H1 (cell line): ENCODE measurements at regions not wholly inside any gene's neighbourhood (a gene's known extent, or its start where the extent isn't known, plus 50 kb on each side); places are given as distances from the start of the nearest gene placed in this dataset.

ENCODE experiments used
- CTCF ChIA-PET: fragments of 300-600 bp; sonication (Branson Sonifier 250); formaldehyde crosslinking; loops from one replicate; lab custom pipeline; 2021; ENCODE audit not compliant: partially characterized antibody; lab: Charles Lee
- POLR2A ChIA-PET: fragments of 300-600 bp; sonication (Branson Sonifier 250); formaldehyde crosslinking; loops from one replicate; lab custom pipeline; 2021; ENCODE audit warnings: inconsistent platforms; ENCODE audit not compliant: partially characterized antibody; lab: Charles Lee
- DNase-seq, 2 experiments: peaks; one replicate each; pipeline versions ENCODE4 v3.0.0 to v3.0.0-alpha.2; 2010 to 2022; ENCODE audit warnings: low spot score in 2 of 2, low read depth in 1 of 2, mixed read lengths in 1 of 2
- FAIRE-seq: peaks from 2 replicates; lab custom pipeline; 2011; peaks lifted over from hg19 to GRCh38; lab: Jason Lieb, UNC
- H2AFZ ChIP-seq: 2 replicates; pipeline ENCODE4 v1.8.1; 2012; ENCODE audit warnings: low read length, inconsistent platforms
- H2AK5ac ChIP-seq: 2 replicates; pipeline ENCODE4 v1.6.1; 2013; ENCODE audit warnings: low read depth, low read length
- H2BK120ac ChIP-seq: replicated peaks from 2 replicates; pipeline ENCODE3; 2013; ENCODE audit warnings: low read depth, low read length, inconsistent platforms
- H2BK12ac ChIP-seq: 2 replicates; pipeline ENCODE4 v1.6.1; 2013; ENCODE audit warnings: low read depth, low read length
- H2BK15ac ChIP-seq: 2 replicates; pipeline ENCODE4 v1.6.1; 2013; ENCODE audit warnings: low read length
- H2BK20ac ChIP-seq: 2 replicates; pipeline ENCODE4 v1.6.1; 2013; ENCODE audit warnings: low read length
- H2BK5ac ChIP-seq: 2 replicates; pipeline ENCODE4 v1.6.1; 2013; ENCODE audit warnings: low read depth, low read length
- H3K14ac ChIP-seq: 2 replicates; pipeline ENCODE4 v1.6.1; 2013; ENCODE audit warnings: inconsistent platforms; ENCODE audit not compliant: insufficient read length
- H3K18ac ChIP-seq: 2 replicates; pipeline ENCODE4 v1.6.1; 2013; ENCODE audit warnings: low read length; ENCODE audit errors: extremely low read depth
- H3K23ac ChIP-seq: 2 replicates; pipeline ENCODE4 v1.6.1; 2013; ENCODE audit warnings: inconsistent platforms; ENCODE audit not compliant: insufficient read length
- H3K23me2 ChIP-seq: 2 replicates; pipeline ENCODE4 v1.6.1; 2013; ENCODE audit warnings: low read depth, low read length
- H3K27ac ChIP-seq: 2 replicates; pipeline ENCODE4 v1.6.1; 2011; ENCODE audit warnings: low read depth, low read length, inconsistent platforms
- H3K27me3 ChIP-seq, 4 experiments: replicated peaks in 1 of 4; 1 replicate in 1 of 4; 2 replicates in 3 of 4; pipeline versions ENCODE4 v1.6.1 to v1.8.1; 2011 to 2013; ENCODE audit warnings: low read length in 3 of 4, mild to moderate bottlenecking in 3 of 4, inconsistent platforms in 2 of 4, mixed read lengths in 2 of 4, moderate library complexity in 1 of 4; ENCODE audit not compliant: control insufficient read depth in 3 of 4, insufficient read depth in 3 of 4; ENCODE audit errors: extremely low read depth in 1 of 4
- H3K36me3 ChIP-seq, 4 experiments: 2 replicates each; pipeline versions ENCODE4 v1.6.1 to v1.8.1; 2011 to 2013; ENCODE audit warnings: mild to moderate bottlenecking in 4 of 4, low read length in 3 of 4, moderate library complexity in 2 of 4, control low read depth in 1 of 4, inconsistent platforms in 1 of 4; ENCODE audit not compliant: insufficient read depth in 4 of 4, control insufficient read depth in 2 of 4
- H3K4ac ChIP-seq: replicated peaks from 2 replicates; pipeline ENCODE3; 2013; ENCODE audit warnings: low read length, low read depth, mixed read lengths, inconsistent platforms; ENCODE audit not compliant: insufficient read length
- H3K4me1 ChIP-seq, 4 experiments: replicated peaks in 1 of 4; 1 replicate in 1 of 4; 2 replicates in 3 of 4; pipeline versions ENCODE4 v1.6.1 to v1.8.1; 2011 to 2013; ENCODE audit warnings: low read length in 3 of 4, inconsistent platforms in 2 of 4, mixed read lengths in 1 of 4; ENCODE audit not compliant: insufficient read depth in 4 of 4, control insufficient read depth in 3 of 4
- H3K4me2 ChIP-seq, 2 experiments: 2 replicates each; pipeline versions ENCODE4 v1.6.1 to v1.8.1; 2011 to 2013; ENCODE audit warnings: low read depth in 2 of 2, low read length in 2 of 2, control low read depth in 1 of 2, inconsistent platforms in 1 of 2, mild to moderate bottlenecking in 1 of 2; ENCODE audit not compliant: insufficient read depth in 1 of 2
- H3K4me3 ChIP-seq, 4 experiments: fragments of 200-600, 300-600 bp in 1 of 4; sonication (generic), shearing (Covaris generic), sonication (Bioruptor Twin) in 1 of 4; 2 replicates each; pipeline versions ENCODE4 v1.5.1 to v1.8.1; 2011 to 2016; ENCODE audit warnings: low read length in 4 of 4, low read depth in 3 of 4, control low read depth in 2 of 4, inconsistent platforms in 2 of 4, mild to moderate bottlenecking in 2 of 4, mixed read lengths in 1 of 4, moderate library complexity in 1 of 4; ENCODE audit not compliant: insufficient read depth in 2 of 4; ENCODE audit errors: extremely low read depth in 1 of 4
- H3K56ac ChIP-seq: replicated peaks from 2 replicates; pipeline ENCODE3; 2013; ENCODE audit warnings: low read depth, mild to moderate bottlenecking, mixed read lengths, low read length, inconsistent platforms; ENCODE audit not compliant: insufficient read length
- H3K79me1 ChIP-seq: 2 replicates; pipeline ENCODE4 v1.6.1; 2013; ENCODE audit warnings: low read depth, low read length, control low read depth
- H3K79me2 ChIP-seq, 2 experiments: 2 replicates each; pipeline versions ENCODE4 v1.6.1 to v1.8.1; 2012 to 2013; ENCODE audit warnings: low read length in 2 of 2, mild to moderate bottlenecking in 2 of 2, inconsistent platforms in 1 of 2; ENCODE audit not compliant: insufficient read depth in 2 of 2, control insufficient read depth in 1 of 2
- H3K9ac ChIP-seq, 4 experiments: replicated peaks in 1 of 4; 1 replicate in 1 of 4; 2 replicates in 3 of 4; pipeline versions ENCODE4 v1.6.1 to v1.8.1; 2011 to 2013; ENCODE audit warnings: low read depth in 3 of 4, low read length in 3 of 4, control low read depth in 2 of 4, mild to moderate bottlenecking in 2 of 4, moderate library complexity in 2 of 4, inconsistent platforms in 1 of 4; ENCODE audit errors: extremely low read depth in 1 of 4
- H3K9me3 ChIP-seq, 2 experiments: 2 replicates each; pipeline versions ENCODE4 v1.6.1 to v1.8.1; 2012 to 2013; ENCODE audit warnings: mild to moderate bottlenecking in 2 of 2, moderate library complexity in 2 of 2, control low read depth in 1 of 2, inconsistent platforms in 1 of 2, low read depth in 1 of 2, low read length in 1 of 2, mixed read lengths in 1 of 2; ENCODE audit not compliant: insufficient read depth in 2 of 2
- H4K20me1 ChIP-seq, 2 experiments: replicated peaks in 1 of 2; 2 replicates each; pipeline versions ENCODE3 to v1.8.1; 2011 to 2013; ENCODE audit warnings: inconsistent platforms in 2 of 2, low read length in 2 of 2, mild to moderate bottlenecking in 1 of 2; ENCODE audit not compliant: insufficient read depth in 2 of 2, control insufficient read depth in 1 of 2
- H4K5ac ChIP-seq: 2 replicates; pipeline ENCODE4 v1.6.1; 2013; ENCODE audit warnings: low read length, low read depth, mixed read lengths, inconsistent platforms; ENCODE audit not compliant: insufficient read length
- H4K8ac ChIP-seq: 2 replicates; pipeline ENCODE4 v1.8.0; 2013; ENCODE audit warnings: mild to moderate bottlenecking, moderate library complexity, low read length, inconsistent platforms; ENCODE audit not compliant: insufficient read depth; ENCODE audit errors: extremely low read depth
- H4K91ac ChIP-seq: replicated peaks from 2 replicates; pipeline ENCODE3; 2013; ENCODE audit warnings: low read length, mixed read lengths, inconsistent platforms; ENCODE audit not compliant: insufficient read length
- CTBP2 ChIP-seq: IDR thresholded peaks from 2 replicates; pipeline ENCODE4 v1.7.0; 2011; ENCODE audit warnings: borderline replicate concordance, mild to moderate bottlenecking, moderate library complexity, mixed read lengths, low read length; ENCODE audit not compliant: insufficient read depth, insufficient read length
- SP1 ChIP-seq: IDR thresholded peaks from 2 replicates; pipeline ENCODE4 v1.6.1; 2011; ENCODE audit warnings: low read depth, low read length
- SP4 ChIP-seq: IDR thresholded peaks from 2 replicates; pipeline ENCODE4 v1.6.1; 2012; ENCODE audit warnings: low read length, inconsistent platforms
- SUZ12 ChIP-seq: fragments of 200-600 bp; sonication (generic); IDR thresholded peaks from 2 replicates; pipeline ENCODE4 v1.6.1; 2012; ENCODE audit warnings: mild to moderate bottlenecking, inconsistent platforms, low read length, moderate library complexity, mixed read lengths
- TEAD4 ChIP-seq: IDR thresholded peaks from 2 replicates; pipeline ENCODE4 v1.6.1; 2012; ENCODE audit warnings: low read depth, low read length, inconsistent platforms, mixed read lengths
- WGBS, 2 experiments: shearing (Covaris generic) in 1 of 2; methylation state at CpG; one replicate each; pipeline versions ENCODE4 v1.1.6 to v1.1.7; 2013 to 2015; ENCODE audit warnings: low lambda C conversion rate in 2 of 2, mixed read lengths in 2 of 2, inconsistent platforms in 1 of 2, low coverage in 1 of 2, missing lambda C conversion rate in 1 of 2; ENCODE audit not compliant: insufficient replicate concordance in 2 of 2, insufficient coverage in 1 of 2, insufficient read length in 1 of 2; ENCODE audit errors: extremely low coverage in 1 of 2, missing lambda C conversion rate in 1 of 2; 5-methylcytosine and 5-hydroxymethylcytosine counted together

GRCh38 chr6:27111743-27112142 is 135.8 kb upstream of the PRSS16 start:
- H4K5ac ChIP-seq = no peak overlapping the region
- FAIRE-seq = no peak
- TF ChIP-seq SP4 (no peak), SP1 (no peak), SUZ12 (no peak), CTBP2 (no peak), TEAD4 (no peak)

More at GRCh38 chr6:27111743-27112142, 135.8 kb upstream of the PRSS16 start:
- no peaks in the 10 kb centered on the region for H4K20me1 ChIP-seq
- no peak overlapping the region for H3K56ac ChIP-seq
- no peak overlapping the region for H3K27ac ChIP-seq
- H3K4me3 ChIP-seq = no peak overlapping the region
- H4K8ac ChIP-seq = no peak overlapping the region
- no peak overlapping the region for H3K9ac ChIP-seq
- H3K14ac ChIP-seq = no peak overlapping the region
- H2BK20ac ChIP-seq = no peak overlapping the region
- H3K4me1 ChIP-seq = no peaks in the 10 kb centered on the region
- H3K23ac ChIP-seq = no peak overlapping the region
- H2BK5ac ChIP-seq = no peak overlapping the region
- CTCF ChIA-PET = interaction anchor here (0.9 kb wide), 1 partner anchor 15 kb away, joined by 5 read pairs; no protein-coding TSS in a partner anchor
- H2BK12ac ChIP-seq = no peak overlapping the region
- DNase-seq = no peak
- no peaks in the 10 kb centered on the region for H3K23me2 ChIP-seq
- H3K4ac ChIP-seq = no peak overlapping the region
- POLR2A ChIA-PET = interaction anchor here (0.6 kb wide), 1 partner anchor 971 kb away, joined by 6 read pairs; no protein-coding TSS in a partner anchor
- no peak overlapping the region for H2BK15ac ChIP-seq
- H3K79me1 ChIP-seq = no peaks in the 10 kb centered on the region
- no peak overlapping the region for H2AK5ac ChIP-seq
- no peak overlapping the region for H3K4me2 ChIP-seq
- H4K91ac ChIP-seq = no peak overlapping the region
- H2AFZ ChIP-seq = no peak overlapping the region
- no peaks in the 10 kb centered on the region for H3K36me3 ChIP-seq
- H3K18ac ChIP-seq = no peak overlapping the region
- H3K79me2 ChIP-seq = no peaks in the 10 kb centered on the region
- peaks cover 26 to 34% of the 10 kb centered on the region in 2 experiments for H3K9me3 ChIP-seq
- no peaks in the 10 kb centered on the region for H3K27me3 ChIP-seq
- WGBS, 2 experiments = 78% methylated on average over 2 of the region's 2 CpGs; no CpG with 5 or more reads in 1 of the 2 experiments
- H2BK120ac ChIP-seq = no peak overlapping the region
